ENCODE measurements at regions not wholly inside any gene's neighbourhood (a gene's known extent, or its start where the extent isn't known, plus 50 kb on each side); places are given as distances from the start of the nearest gene placed in this dataset.

- Histone ChIP-seq H2BK15ac (ENCODE audit: low read depth, poor library complexity, severe bottlenecking) (no peak overlapping the region), H3K18ac (ENCODE audit: low read depth in 1 of 2, low read length in 2 of 2) (no peak overlapping the region), H4K91ac (ENCODE audit: low read length) (no peak overlapping the region), H3K27ac (ENCODE audit: low read length, poor library complexity, severe bottlenecking) (no peak overlapping the region), H3K4ac (ENCODE audit: low read depth in 1 of 2, low read length in 2 of 2) (no peak overlapping the region), H3K4me1 (ENCODE audit: control insufficient read depth, insufficient read depth, low read depth, low read length) (no peaks in the 10 kb centered on the region), H2BK12ac (ENCODE audit: low read length in 2 of 2) (no peak overlapping the region), H3K4me2 (ENCODE audit: low read length, poor library complexity, severe bottlenecking) (no peak overlapping the region), H2BK5ac (ENCODE audit: low read depth, low read length, poor library complexity, severe bottlenecking) (no peak overlapping the region), H3K14ac (ENCODE audit: low read length in 2 of 2) (no peak overlapping the region), H2AK5ac (ENCODE audit: low read length, severe bottlenecking) (no peak overlapping the region), H3K36me3 (ENCODE audit: control insufficient read depth in 1 of 2, insufficient read depth in 2 of 2, low read depth in 1 of 2, low read length in 2 of 2) (no peaks in the 10 kb centered on the region), H3K79me1 (replicated peaks; ENCODE audit: low read length, poor library complexity, severe bottlenecking) (no peaks in the 10 kb centered on the region), H2BK120ac (ENCODE audit: low read depth, low read length) (no peak overlapping the region), H2AFZ (ENCODE audit: low read depth, low read length) (no peak overlapping the region), H3K23ac (ENCODE audit: low read length in 2 of 2) (no peak overlapping the region), H3K9me3 (ENCODE audit: control insufficient read depth, low read length) (no peaks in the 10 kb centered on the region), H3K27me3 (ENCODE audit: control insufficient read depth in 1 of 2, insufficient read depth in 1 of 2, low read length in 2 of 2) (no peaks in the 10 kb centered on the region), H4K8ac (ENCODE audit: low read length) (no peak overlapping the region), H3K4me3 (ENCODE audit: insufficient read depth in 1 of 2, low read depth in 1 of 2, low read length in 2 of 2) (no peak overlapping the region), H3K9ac (ENCODE audit: low read length) (no peak overlapping the region)
- WGBS, result 71% methylated on average over 7 of the region's 7 CpGs
- DNase-seq, result no peak
These were observed 50.5 kb upstream of the STARD3NL start for GRCh38 chr7:38127216-38128207.

All from mesenchymal stem cell (in vitro differentiated cells and primary cell).